Gastroesophageal sphincter (tissue), 4 donors: ENCODE measurements at regions not wholly inside any gene's neighbourhood (a gene's known extent, or its start where the extent isn't known, plus 50 kb on each side); places are given as distances from the start of the nearest gene placed in this dataset.

Source experiments
- ATAC-seq: fragments of 150-250 bp; one replicate; pipeline ENCODE4 v1.9.1; 2016; ENCODE audit warnings: mild to moderate bottlenecking, moderate library complexity
- H3K27ac ChIP-seq, 4 donors: fragments of 200-600 bp; sonication (generic) in 3 of 4; 1 replicate in 3 of 4; 2 replicates in 1 of 4; pipeline ENCODE4 v1.5.1; 2016 to 2019
- H3K27me3 ChIP-seq: fragments of 200-600 bp; sonication (generic); one replicate; pipeline ENCODE4 v1.5.1; 2019
- H3K36me3 ChIP-seq, 2 donors: fragments of 200-600 bp; sonication (generic); one replicate each; pipeline ENCODE4 v1.5.1; 2019; ENCODE audit warnings: control low read depth in 1 of 2
- H3K4me1 ChIP-seq, 3 donors: fragments of 200-600 bp; sonication (generic); 1 replicate in 2 of 3; 2 replicates in 1 of 3; pipeline ENCODE4 v1.5.1; 2016 to 2019; ENCODE audit warnings: control low read depth in 2 of 3
- H3K4me3 ChIP-seq, 2 donors: fragments of 200-600 bp; sonication (generic); one replicate each; pipeline ENCODE4 v1.5.1; 2019; ENCODE audit warnings: mild to moderate bottlenecking in 1 of 2, moderate library complexity in 1 of 2
- H3K9me3 ChIP-seq, 3 donors: fragments of 200-600 bp; sonication (generic); one replicate each; pipeline ENCODE4 v1.5.1; 2017 to 2019; ENCODE audit warnings: control low read depth in 2 of 3
- CTCF ChIP-seq, 4 experiments: fragments of 200-600 bp in 2 of 4; fragments of 450-650 bp in 2 of 4; sonication (generic) in 1 of 4; IDR thresholded peaks; one replicate each; pipeline ENCODE4 v1.5.1; 2017 to 2019; ENCODE audit warnings: antibody characterized with exemption in 4 of 4, mild to moderate bottlenecking in 2 of 4, moderate library complexity in 2 of 4
- EP300 ChIP-seq: sonication (generic); formaldehyde crosslinking; IDR thresholded peaks from one replicate; pipeline ENCODE4 v1.6.1; 2017; ENCODE audit warnings: antibody characterized with exemption, mild to moderate bottlenecking
- POLR2A ChIP-seq, 2 donors: fragments of 450-650 bp; IDR thresholded peaks; one replicate each; pipeline ENCODE4 v1.6.1; 2017; ENCODE audit warnings: antibody characterized with exemption in 2 of 2, mild to moderate bottlenecking in 2 of 2, moderate library complexity in 1 of 2
- POLR2AphosphoS5 ChIP-seq: sonication (generic); formaldehyde crosslinking; IDR thresholded peaks from one replicate; pipeline ENCODE4 v1.6.1; 2017; ENCODE audit warnings: antibody characterized with exemption
- WGBS, 2 donors: methylation state at CpG; one replicate each; pipeline ENCODE4 v1.1.5; 2018; ENCODE audit warnings: low coverage in 1 of 2; 5-methylcytosine and 5-hydroxymethylcytosine counted together

- Histone ChIP-seq H3K4me1 (no peaks in the 10 kb centered on the region), H3K9me3 (peaks cover 0 to 7% (median 0%) of the 10 kb centered on the region in 3 donors), H3K27me3 (no peaks in the 10 kb centered on the region), H3K27ac (no peak overlapping the region), H3K36me3 (no peaks in the 10 kb centered on the region), H3K4me3 (no peak overlapping the region)
- no peak for TF ChIP-seq EP300
- no peak for TF ChIP-seq CTCF (IDR thresholded peaks at IDR 0.05)
- TF ChIP-seq POLR2A (IDR thresholded peaks at IDR 0.05) = no peak
- no peak for TF ChIP-seq POLR2AphosphoS5
- ATAC-seq = no peak
- WGBS, 2 donors = 96 to 100% methylated on average over 1 of the region's 1 CpG
Observed at GRCh38 chr2:22270341-22270740, 1114.6 kb upstream of the KLHL29 start.

GRCh38 chr2:22273853-22274252 is 1111.1 kb upstream of the KLHL29 start:
- no peak for TF ChIP-seq EP300
- TF ChIP-seq CTCF (IDR thresholded peaks at IDR 0.05) = no peak
- TF ChIP-seq POLR2AphosphoS5 = no peak
- TF ChIP-seq POLR2A (IDR thresholded peaks at IDR 0.05) = no peak
- WGBS, 2 donors = 78 to 89% methylated on average over 1 of the region's 1 CpG
- ATAC-seq = no peak
- Histone ChIP-seq H3K36me3 (no peaks in the 10 kb centered on the region), H3K4me1 (no peaks in the 10 kb centered on the region), H3K27me3 (no peaks in the 10 kb centered on the region), H3K27ac (no peak overlapping the region), H3K4me3 (no peak overlapping the region), H3K9me3 (peaks cover 0 to 7% (median 0%) of the 10 kb centered on the region in 3 donors)

- H3K4me1 ChIP-seq = no peaks in the 10 kb centered on the region
- TF ChIP-seq POLR2A (IDR thresholded peaks at IDR 0.05) = no peak
- no peak for TF ChIP-seq CTCF (IDR thresholded peaks at IDR 0.05)
- TF ChIP-seq EP300 = no peak
- no peak for TF ChIP-seq POLR2AphosphoS5
- H3K9me3 ChIP-seq = peaks cover 0 to 7% (median 0%) of the 10 kb centered on the region in 3 donors
- H3K27me3 ChIP-seq = no peaks in the 10 kb centered on the region
- no peak overlapping the region for H3K4me3 ChIP-seq
- WGBS, 2 donors = 63 to 77% methylated on average over 2 to 3 of the region's 3 CpGs
- H3K36me3 ChIP-seq = no peaks in the 10 kb centered on the region
- ATAC-seq = no peak
- no peak overlapping the region for H3K27ac ChIP-seq
Observed at GRCh38 chr2:22274661-22275060, 1110.3 kb upstream of the KLHL29 start.

DNA sequence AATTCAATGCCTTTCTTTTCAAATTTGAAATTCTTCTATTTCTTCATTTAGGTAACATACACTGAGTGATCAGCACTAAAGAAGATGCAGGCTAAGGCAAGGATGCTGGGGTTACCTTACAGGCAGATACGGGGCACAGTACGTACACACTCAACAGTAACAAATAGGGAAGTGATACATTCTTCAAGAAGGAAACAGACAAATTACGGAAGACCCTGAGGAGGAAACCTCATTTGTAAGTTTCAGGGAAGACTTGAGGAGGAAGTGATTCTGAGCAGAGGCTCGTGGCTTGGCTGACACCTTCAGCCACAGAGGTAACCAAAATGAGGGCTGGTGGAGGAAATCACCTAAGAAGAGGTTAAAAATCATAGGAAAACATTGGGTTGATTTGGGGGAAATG is 1108.3 kb upstream of the KLHL29 start:
- H3K27me3 ChIP-seq = no peaks in the 10 kb centered on the region
- no peaks in the 10 kb centered on the region for H3K36me3 ChIP-seq
- no peak for ATAC-seq
- 78% methylated on average over 4 of the region's 4 CpGs; no CpG with 5 or more reads in 1 of the 2 donors for WGBS, 2 donors
- TF ChIP-seq CTCF (IDR thresholded peaks at IDR 0.05) = no peak
- no peak for TF ChIP-seq POLR2A (IDR thresholded peaks at IDR 0.05)
- TF ChIP-seq EP300 = no peak
- TF ChIP-seq POLR2AphosphoS5 = no peak
- no peaks in the 10 kb centered on the region for H3K9me3 ChIP-seq
- H3K4me3 ChIP-seq = no peak overlapping the region
- no peak overlapping the region for H3K27ac ChIP-seq
- peaks cover 0 to 12% (median 0%) of the 10 kb centered on the region in 3 donors for H3K4me1 ChIP-seq

GRCh38 chr2:22279541-22279940 is 1105.4 kb upstream of the KLHL29 start:
- TF ChIP-seq CTCF (IDR thresholded peaks at IDR 0.05) (no peak), POLR2AphosphoS5 (no peak), EP300 (no peak), POLR2A (IDR thresholded peaks at IDR 0.05) (no peak)
- Histone ChIP-seq H3K4me1 (peaks cover 0 to 17% (median 0%) of the 10 kb centered on the region in 3 donors), H3K4me3 (no peak overlapping the region), H3K27me3 (no peaks in the 10 kb centered on the region), H3K27ac (no peak overlapping the region), H3K9me3 (no peaks in the 10 kb centered on the region), H3K36me3 (no peaks in the 10 kb centered on the region)
- no peak for ATAC-seq
